Upper lobe of right lung (tissue), 1 donor: ENCODE measurements at regions not wholly inside any gene's neighbourhood (a gene's known extent, or its start where the extent isn't known, plus 50 kb on each side); places are given as distances from the start of the nearest gene placed in this dataset.

Source experiments
- ATAC-seq: fragments of 200-7000 bp; cut with Tn5 transposase; one replicate; pipeline ENCODE4 v1.9.1; 2020; ENCODE audit warnings: mild to moderate bottlenecking, moderate library complexity
- DNase-seq: peaks from one replicate; pipeline ENCODE4 v3.0.0-alpha.2; 2020
- H3K27ac ChIP-seq: fragments of 200-600 bp; one replicate; pipeline ENCODE4 v1.8.0; 2022
- H3K27me3 ChIP-seq: fragments of 200-600 bp; one replicate; pipeline ENCODE4 v1.8.0; 2022; ENCODE audit warnings: mild to moderate bottlenecking
- H3K36me3 ChIP-seq: fragments of 200-600 bp; one replicate; pipeline ENCODE4 v1.8.0; 2022
- H3K4me1 ChIP-seq: fragments of 200-600 bp; one replicate; pipeline ENCODE4 v1.8.0; 2022
- H3K4me3 ChIP-seq: fragments of 200-600 bp; one replicate; pipeline ENCODE4 v1.8.0; 2022; ENCODE audit warnings: mild to moderate bottlenecking
- H3K9me3 ChIP-seq: fragments of 200-600 bp; one replicate; pipeline ENCODE4 v1.8.0; 2022
- intact Hi-C: fragments of 100-400 bp; cut with DNase I; formaldehyde crosslinking; loops from one replicate; pipeline ENCODE4 v1.11.0; 2022
- TF ChIP-seq, protein P1 (sequence below): fragments of 200-600 bp; IDR thresholded peaks from one replicate; pipeline ENCODE4 v1.8.0; 2022; ENCODE audit warnings: antibody characterized with exemption
- donor health status: DM: no; HTN: yes; CAD: no; lungs with severe emphysema.

GRCh38 chr7:153532326-153532725 lies 519.9 kb upstream of the DPP6 start:
- ATAC-seq (no peak), DNase-seq (no peak)
- no peaks in the 10 kb centered on the region for H3K27me3 ChIP-seq
- TF ChIP-seq, protein P1, sequence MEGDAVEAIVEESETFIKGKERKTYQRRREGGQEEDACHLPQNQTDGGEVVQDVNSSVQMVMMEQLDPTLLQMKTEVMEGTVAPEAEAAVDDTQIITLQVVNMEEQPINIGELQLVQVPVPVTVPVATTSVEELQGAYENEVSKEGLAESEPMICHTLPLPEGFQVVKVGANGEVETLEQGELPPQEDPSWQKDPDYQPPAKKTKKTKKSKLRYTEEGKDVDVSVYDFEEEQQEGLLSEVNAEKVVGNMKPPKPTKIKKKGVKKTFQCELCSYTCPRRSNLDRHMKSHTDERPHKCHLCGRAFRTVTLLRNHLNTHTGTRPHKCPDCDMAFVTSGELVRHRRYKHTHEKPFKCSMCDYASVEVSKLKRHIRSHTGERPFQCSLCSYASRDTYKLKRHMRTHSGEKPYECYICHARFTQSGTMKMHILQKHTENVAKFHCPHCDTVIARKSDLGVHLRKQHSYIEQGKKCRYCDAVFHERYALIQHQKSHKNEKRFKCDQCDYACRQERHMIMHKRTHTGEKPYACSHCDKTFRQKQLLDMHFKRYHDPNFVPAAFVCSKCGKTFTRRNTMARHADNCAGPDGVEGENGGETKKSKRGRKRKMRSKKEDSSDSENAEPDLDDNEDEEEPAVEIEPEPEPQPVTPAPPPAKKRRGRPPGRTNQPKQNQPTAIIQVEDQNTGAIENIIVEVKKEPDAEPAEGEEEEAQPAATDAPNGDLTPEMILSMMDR, result no peak
- no peaks in the 10 kb centered on the region for H3K4me1 ChIP-seq
- no peak overlapping the region for H3K4me3 ChIP-seq
- intact Hi-C loops, result no loop called here
- no peaks in the 10 kb centered on the region for H3K36me3 ChIP-seq
- H3K9me3 ChIP-seq, result no peaks in the 10 kb centered on the region
- H3K27ac ChIP-seq, result no peak overlapping the region

- H3K27ac ChIP-seq, result no peak overlapping the region
- no peaks in the 10 kb centered on the region for H3K4me1 ChIP-seq
- no peaks in the 10 kb centered on the region for H3K27me3 ChIP-seq
- H3K9me3 ChIP-seq, result no peaks in the 10 kb centered on the region
- no peak for DNase-seq
- no peak overlapping the region for H3K4me3 ChIP-seq
- TF ChIP-seq, protein P1, result no peak
- ATAC-seq, result no peak
- H3K36me3 ChIP-seq, result no peaks in the 10 kb centered on the region
- intact Hi-C loops, result no loop called here
Measured at GRCh38 chr7:153537271-153537670, 514.9 kb upstream of the DPP6 start.

GRCh38 chr7:153541903-153542302 lies 510.3 kb upstream of the DPP6 start:
- TF ChIP-seq, protein P1, result no peak
- Histone ChIP-seq H3K36me3 (no peaks in the 10 kb centered on the region), H3K9me3 (no peaks in the 10 kb centered on the region), H3K4me1 (no peaks in the 10 kb centered on the region), H3K27me3 (no peaks in the 10 kb centered on the region), H3K4me3 (no peak overlapping the region), H3K27ac (no peak overlapping the region)
- no peak for DNase-seq
- intact Hi-C loops, result no loop called here
- no peak for ATAC-seq

- DNase-seq (no peak), ATAC-seq (no peak)
- no peak overlapping the region for H3K4me3 ChIP-seq
- no peaks in the 10 kb centered on the region for H3K36me3 ChIP-seq
- H3K9me3 ChIP-seq, result no peaks in the 10 kb centered on the region
- no peak overlapping the region for H3K27ac ChIP-seq
- no peaks in the 10 kb centered on the region for H3K4me1 ChIP-seq
- no peaks in the 10 kb centered on the region for H3K27me3 ChIP-seq
- intact Hi-C loops, result no loop called here
- TF ChIP-seq, protein P1, result no peak
Measured at GRCh38 chr7:153543232-153543631, 509.0 kb upstream of the DPP6 start.

DNA sequence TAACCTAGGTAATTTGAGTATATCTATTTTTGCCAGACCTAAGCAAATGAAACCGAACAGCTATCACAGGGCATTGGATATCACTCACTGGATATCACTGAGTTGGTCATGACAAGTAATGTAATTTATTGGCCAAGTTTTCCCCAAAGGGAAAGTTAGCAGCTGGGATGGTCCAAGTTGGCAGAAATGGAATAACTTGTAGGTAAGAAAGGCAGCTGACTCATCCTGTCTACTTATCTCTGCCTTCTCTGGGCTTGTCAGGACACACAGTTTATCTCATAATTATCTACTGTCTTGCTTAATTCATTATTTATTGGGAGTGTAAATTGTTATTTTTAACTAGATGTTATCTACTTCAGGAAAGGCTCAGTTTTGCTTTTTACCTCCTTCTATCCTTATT lies 502.0 kb upstream of the DPP6 start:
- Histone ChIP-seq H3K36me3 (no peaks in the 10 kb centered on the region), H3K27ac (no peak overlapping the region), H3K4me3 (no peak overlapping the region), H3K4me1 (no peaks in the 10 kb centered on the region), H3K9me3 (no peaks in the 10 kb centered on the region), H3K27me3 (no peaks in the 10 kb centered on the region)
- DNase-seq, result no peak
- ATAC-seq, result no peak
- intact Hi-C loops, result no loop called here
- TF ChIP-seq, protein P1, result no peak

DNA sequence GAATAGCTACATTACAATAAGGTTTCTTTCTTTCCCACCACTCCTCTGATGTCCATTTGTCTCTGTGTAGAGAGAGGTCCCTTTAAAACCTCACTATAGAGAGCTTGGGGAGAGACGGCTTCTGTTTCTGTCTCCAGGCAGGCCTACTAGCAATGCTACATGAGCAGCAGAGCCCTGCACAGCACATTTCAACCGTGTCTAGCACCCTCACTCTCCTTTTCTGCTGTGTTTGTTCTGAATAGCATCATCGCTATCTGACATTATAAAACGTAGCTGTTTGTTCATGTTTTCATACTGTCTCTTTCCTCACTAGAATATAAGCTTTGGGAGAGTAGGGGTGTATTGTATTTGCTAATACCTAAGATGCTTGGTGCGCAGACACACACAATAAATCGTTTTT lies 487.8 kb upstream of the DPP6 start:
- TF ChIP-seq, protein P1, result no peak
- ATAC-seq (no peak), DNase-seq (no peak)
- Histone ChIP-seq H3K36me3 (no peaks in the 10 kb centered on the region), H3K27me3 (no peaks in the 10 kb centered on the region), H3K4me1 (no peaks in the 10 kb centered on the region), H3K9me3 (no peaks in the 10 kb centered on the region), H3K27ac (no peak overlapping the region), H3K4me3 (no peak overlapping the region)
- intact Hi-C loops, result no loop called here
